ENCODE measurements at regions not wholly inside any gene's neighbourhood (a gene's known extent, or its start where the extent isn't known, plus 50 kb on each side); places are given as distances from the start of the nearest gene placed in this dataset.

DNA sequence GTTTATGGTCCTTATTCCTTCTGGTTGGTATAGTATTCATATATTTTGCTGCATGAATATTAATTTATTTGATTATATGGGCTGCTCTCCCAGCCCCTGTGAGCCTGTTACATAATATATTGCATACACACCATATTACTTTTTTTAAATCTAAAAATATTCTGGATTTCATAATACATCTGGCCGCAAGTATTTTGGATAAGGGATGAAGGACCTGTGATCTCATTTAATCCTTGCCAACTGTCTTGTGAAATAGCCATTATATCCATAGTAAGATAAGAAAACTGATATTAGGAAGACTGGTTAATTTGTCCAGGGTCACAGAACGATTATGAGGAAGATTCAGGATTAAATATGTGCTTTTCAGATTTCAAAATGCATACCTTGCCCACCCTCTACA lies 433.6 kb downstream of the LPIN1 start:
- intact Hi-C loops (cut with micrococcal nuclease) = no loop called here
- no peaks in the 10 kb centered on the region for H3K79me2 ChIP-seq (ENCODE audit: insufficient read depth, low read length)
- ChIA-PET CTCF (no interaction called here), POLR2A (no interaction called here), RAD21 (ENCODE audit: low non-redundant PET in 1 of 2, low total read pairs in 2 of 2, uncharacterized antibody in 2 of 2, unreplicated experiment in 2 of 2) (no interaction called here)
- no peak overlapping the region for H3K9ac ChIP-seq (ENCODE audit: low read length)
- no peaks in the 10 kb centered on the region for H3K27me3 ChIP-seq (ENCODE audit: insufficient read depth, low read length)
- ATAC-seq (no peak), DNase-seq (ENCODE audit: low read depth, low spot score) (no peak)
- H3K4me3 ChIP-seq (replicated peaks in 1 of 2; ENCODE audit: low read depth in 1 of 2, low read length in 2 of 2) = no peak overlapping the region
- no peaks in the 10 kb centered on the region for H3K36me3 ChIP-seq (ENCODE audit: control insufficient read depth in 1 of 2, insufficient read depth in 2 of 2, low read length in 2 of 2)
- no peak overlapping the region for H2AFZ ChIP-seq (ENCODE audit: low read depth, low read length, poor library complexity, severe bottlenecking)
- H3K27ac ChIP-seq (ENCODE audit: low read depth, low read length) = no peak overlapping the region
- no peak overlapping the region for H3K4me2 ChIP-seq (ENCODE audit: low read length)
- peaks cover 11 to 12% of the 10 kb centered on the region in 2 experiments; a peak in 3 of 4 replicates for H3K4me1 ChIP-seq (ENCODE audit: control insufficient read depth in 1 of 2, insufficient read depth in 2 of 2, low read length in 2 of 2)
- no peaks in the 10 kb centered on the region for H4K20me1 ChIP-seq (ENCODE audit: insufficient read depth)
- no TSS peak for BruUV-seq (replicated peaks)
- TF ChIP-seq ZNF274 (IDR thresholded peaks at IDR 0.05; ENCODE audit: low read depth, low read length) = no peak
- TF ChIP-seq, protein P1, sequence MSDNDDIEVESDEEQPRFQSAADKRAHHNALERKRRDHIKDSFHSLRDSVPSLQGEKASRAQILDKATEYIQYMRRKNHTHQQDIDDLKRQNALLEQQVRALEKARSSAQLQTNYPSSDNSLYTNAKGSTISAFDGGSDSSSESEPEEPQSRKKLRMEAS (IDR thresholded peaks at IDR 0.05) = no peak
- TF ChIP-seq ZFX (IDR thresholded peaks at IDR 0.05) = no peak
- TF ChIP-seq RAD21 (IDR thresholded peaks at IDR 0.05; ENCODE audit: low read depth) = no peak
- no peak for TF ChIP-seq SIN3A (IDR thresholded peaks at IDR 0.05; ENCODE audit: low read depth)
- no peak for TF ChIP-seq SP1 (IDR thresholded peaks at IDR 0.05; ENCODE audit: low read depth)
- TF ChIP-seq EZH2 (IDR thresholded peaks at IDR 0.05) = no peak
- no peak for TF ChIP-seq YY1 (IDR thresholded peaks at IDR 0.05; ENCODE audit: extremely low read depth, insufficient replicate concordance, low read depth, low read length)
- TF ChIP-seq, protein P2, sequence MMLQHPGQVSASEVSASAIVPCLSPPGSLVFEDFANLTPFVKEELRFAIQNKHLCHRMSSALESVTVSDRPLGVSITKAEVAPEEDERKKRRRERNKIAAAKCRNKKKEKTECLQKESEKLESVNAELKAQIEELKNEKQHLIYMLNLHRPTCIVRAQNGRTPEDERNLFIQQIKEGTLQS (IDR thresholded peaks at IDR 0.05) = no peak
- TF ChIP-seq EGR1 (IDR thresholded peaks at IDR 0.05; ENCODE audit: low read depth) = no peak
- no peak for TF ChIP-seq SRF (IDR thresholded peaks at IDR 0.05; ENCODE audit: low read depth)
- no peak for TF ChIP-seq TCF7L2 (IDR thresholded peaks at IDR 0.05; ENCODE audit: borderline replicate concordance, extremely low read depth, insufficient read depth, insufficient read length)
- no peak for TF ChIP-seq POLR2AphosphoS5 (IDR thresholded peaks at IDR 0.05; ENCODE audit: low read depth, low read length)
- TF ChIP-seq CBX3 (IDR thresholded peaks at IDR 0.05; ENCODE audit: low read depth) = no peak
- TF ChIP-seq, protein P3, sequence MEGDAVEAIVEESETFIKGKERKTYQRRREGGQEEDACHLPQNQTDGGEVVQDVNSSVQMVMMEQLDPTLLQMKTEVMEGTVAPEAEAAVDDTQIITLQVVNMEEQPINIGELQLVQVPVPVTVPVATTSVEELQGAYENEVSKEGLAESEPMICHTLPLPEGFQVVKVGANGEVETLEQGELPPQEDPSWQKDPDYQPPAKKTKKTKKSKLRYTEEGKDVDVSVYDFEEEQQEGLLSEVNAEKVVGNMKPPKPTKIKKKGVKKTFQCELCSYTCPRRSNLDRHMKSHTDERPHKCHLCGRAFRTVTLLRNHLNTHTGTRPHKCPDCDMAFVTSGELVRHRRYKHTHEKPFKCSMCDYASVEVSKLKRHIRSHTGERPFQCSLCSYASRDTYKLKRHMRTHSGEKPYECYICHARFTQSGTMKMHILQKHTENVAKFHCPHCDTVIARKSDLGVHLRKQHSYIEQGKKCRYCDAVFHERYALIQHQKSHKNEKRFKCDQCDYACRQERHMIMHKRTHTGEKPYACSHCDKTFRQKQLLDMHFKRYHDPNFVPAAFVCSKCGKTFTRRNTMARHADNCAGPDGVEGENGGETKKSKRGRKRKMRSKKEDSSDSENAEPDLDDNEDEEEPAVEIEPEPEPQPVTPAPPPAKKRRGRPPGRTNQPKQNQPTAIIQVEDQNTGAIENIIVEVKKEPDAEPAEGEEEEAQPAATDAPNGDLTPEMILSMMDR (IDR thresholded peaks at IDR 0.05 in 2 of 3, conservative IDR thresholded peaks at IDR 0.05 in 1 of 3; ENCODE audit: borderline replicate concordance in 1 of 3, insufficient read depth in 1 of 3, low read depth in 2 of 3, low read length in 2 of 3) = no peak
- no peak for TF ChIP-seq POLR2A (IDR thresholded peaks at IDR 0.05; ENCODE audit: borderline replicate concordance, extremely low read depth, insufficient read depth, insufficient read length)
- no peak for TF ChIP-seq EZH2phosphoT487 (IDR thresholded peaks at IDR 0.05; ENCODE audit: borderline replicate concordance)
- no peak for TF ChIP-seq CEBPB (IDR thresholded peaks at IDR 0.05; ENCODE audit: low read depth)
- no peaks in the 10 kb centered on the region for H3K9me3 ChIP-seq (ENCODE audit: control insufficient read depth in 1 of 2, insufficient read depth in 1 of 2, low read depth in 1 of 2, low read length in 2 of 2)
- no peaks in the 10 kb centered on the region for H3K9me2 ChIP-seq (ENCODE audit: insufficient read depth)
